ENCODE measurements at regions not wholly inside any gene's neighbourhood (a gene's known extent, or its start where the extent isn't known, plus 50 kb on each side); places are given as distances from the start of the nearest gene placed in this dataset.

DNA sequence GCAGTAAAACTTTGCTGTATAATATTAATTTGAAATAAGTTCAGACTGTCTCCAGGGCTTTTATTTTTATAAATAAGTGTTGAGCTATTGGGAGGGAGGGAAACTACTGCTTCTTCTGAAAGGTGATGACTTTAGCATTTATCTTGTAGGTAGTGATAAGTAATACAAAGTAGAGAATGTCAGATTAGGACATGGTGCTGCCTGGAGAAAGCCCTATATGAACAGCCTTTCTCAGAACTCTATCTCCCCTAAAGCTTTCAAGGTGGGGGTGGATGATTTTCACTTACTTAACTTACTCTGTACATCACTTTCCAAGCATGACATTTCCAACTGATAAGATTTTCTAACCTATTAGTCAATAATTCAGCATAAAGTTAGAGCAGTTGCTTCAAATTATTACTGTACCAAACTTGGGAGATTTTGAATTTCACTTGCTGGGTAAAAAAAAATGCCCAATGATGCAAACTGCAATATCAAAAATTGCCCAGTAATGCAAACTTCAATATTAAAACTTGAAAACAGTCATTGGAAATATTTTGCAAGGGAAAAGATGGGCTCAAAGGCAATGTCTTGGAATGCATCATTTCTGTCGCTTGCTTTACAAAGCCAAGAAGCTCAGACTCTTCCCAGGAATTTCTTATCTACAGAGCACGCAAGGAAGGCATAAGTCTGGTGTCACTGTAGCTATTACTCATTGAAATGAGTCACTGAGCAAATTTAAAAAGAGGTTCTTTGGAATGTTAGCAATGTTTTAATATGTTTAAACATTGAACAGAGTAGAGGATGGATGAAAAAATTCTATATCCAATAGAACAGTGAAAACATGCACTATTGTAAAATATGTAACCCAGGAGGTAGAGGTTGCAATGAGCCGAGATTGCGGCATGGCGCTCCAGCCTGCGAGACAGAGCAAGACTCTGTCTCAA lies 569.5 kb downstream of the PSAT1 start:
- TF ChIP-seq, protein P1, sequence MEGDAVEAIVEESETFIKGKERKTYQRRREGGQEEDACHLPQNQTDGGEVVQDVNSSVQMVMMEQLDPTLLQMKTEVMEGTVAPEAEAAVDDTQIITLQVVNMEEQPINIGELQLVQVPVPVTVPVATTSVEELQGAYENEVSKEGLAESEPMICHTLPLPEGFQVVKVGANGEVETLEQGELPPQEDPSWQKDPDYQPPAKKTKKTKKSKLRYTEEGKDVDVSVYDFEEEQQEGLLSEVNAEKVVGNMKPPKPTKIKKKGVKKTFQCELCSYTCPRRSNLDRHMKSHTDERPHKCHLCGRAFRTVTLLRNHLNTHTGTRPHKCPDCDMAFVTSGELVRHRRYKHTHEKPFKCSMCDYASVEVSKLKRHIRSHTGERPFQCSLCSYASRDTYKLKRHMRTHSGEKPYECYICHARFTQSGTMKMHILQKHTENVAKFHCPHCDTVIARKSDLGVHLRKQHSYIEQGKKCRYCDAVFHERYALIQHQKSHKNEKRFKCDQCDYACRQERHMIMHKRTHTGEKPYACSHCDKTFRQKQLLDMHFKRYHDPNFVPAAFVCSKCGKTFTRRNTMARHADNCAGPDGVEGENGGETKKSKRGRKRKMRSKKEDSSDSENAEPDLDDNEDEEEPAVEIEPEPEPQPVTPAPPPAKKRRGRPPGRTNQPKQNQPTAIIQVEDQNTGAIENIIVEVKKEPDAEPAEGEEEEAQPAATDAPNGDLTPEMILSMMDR (IDR thresholded peaks at IDR 0.05; ENCODE audit: extremely low read depth in 1 of 2, insufficient read depth in 1 of 2, low read depth in 1 of 2, low read length in 2 of 2), result no peak
- TF ChIP-seq EZH2 (IDR thresholded peaks at IDR 0.05; ENCODE audit: borderline replicate concordance, low read depth, low read length, severe bottlenecking) (no peak), POLR2A (IDR thresholded peaks at IDR 0.05; ENCODE audit: low read depth, low read length) (no peak), FOS (IDR thresholded peaks at IDR 0.05; ENCODE audit: borderline replicate concordance, insufficient read depth, low read length) (peak; percentile 96)
